Left lung (tissue), 4 donors: ENCODE measurements at regions not wholly inside any gene's neighbourhood (a gene's known extent, or its start where the extent isn't known, plus 50 kb on each side); places are given as distances from the start of the nearest gene placed in this dataset.
A peak's percentile ranks its signal among the peaks of the same experiment; 100 is the strongest.

Source experiments
- ATAC-seq: fragments of 200-7000 bp; cut with Tn5 transposase; one replicate; pipeline ENCODE4 v1.9.1; 2020; ENCODE audit warnings: moderate library complexity
- DNase-seq, 4 donors: peaks; one replicate each; pipeline ENCODE4 v3.0.0-alpha.2; 2013 to 2020
- H3K27ac ChIP-seq, 2 donors: fragments of 200-600 bp; sonication (generic) in 1 of 2; one replicate each; pipeline versions ENCODE4 v1.5.0 to v1.8.0; 2020 to 2021
- H3K27me3 ChIP-seq, 2 donors: fragments of 200-600 bp; sonication (generic) in 1 of 2; one replicate each; pipeline versions ENCODE4 v1.5.0 to v1.8.0; 2020 to 2021
- H3K36me3 ChIP-seq, 2 donors: fragments of 200-600 bp; sonication (generic) in 1 of 2; one replicate each; pipeline versions ENCODE4 v1.5.0 to v1.8.0; 2020 to 2021
- H3K4me1 ChIP-seq, 2 donors: fragments of 200-600 bp; one replicate each; pipeline ENCODE4 v1.8.0; 2021
- H3K4me3 ChIP-seq, 2 donors: fragments of 200-600 bp; sonication (generic) in 1 of 2; one replicate each; pipeline versions ENCODE4 v1.5.0 to v1.8.0; 2020 to 2021; ENCODE audit warnings: mild to moderate bottlenecking in 1 of 2
- H3K9me3 ChIP-seq, 2 donors: fragments of 200-600 bp; sonication (generic) in 1 of 2; one replicate each; pipeline versions ENCODE4 v1.5.0 to v1.8.0; 2020 to 2021
- intact Hi-C, 2 donors: fragments of 100-400 bp; cut with DNase I; formaldehyde crosslinking; loops; one replicate each; pipeline versions ENCODE4 v1.11.2 to v1.14.2; 2022
- TF ChIP-seq, protein P1 (sequence below), 2 donors: fragments of 200-600 bp; sonication (generic) in 1 of 2; IDR thresholded peaks; one replicate each; pipeline versions ENCODE4 v1.5.0 to v1.8.0; 2021; ENCODE audit warnings: antibody characterized with exemption in 2 of 2
- donor health status: DM: no; HTN: yes; CAD: no.
- donor health status: DM: no; HTN: no; CAD: no.

DNA sequence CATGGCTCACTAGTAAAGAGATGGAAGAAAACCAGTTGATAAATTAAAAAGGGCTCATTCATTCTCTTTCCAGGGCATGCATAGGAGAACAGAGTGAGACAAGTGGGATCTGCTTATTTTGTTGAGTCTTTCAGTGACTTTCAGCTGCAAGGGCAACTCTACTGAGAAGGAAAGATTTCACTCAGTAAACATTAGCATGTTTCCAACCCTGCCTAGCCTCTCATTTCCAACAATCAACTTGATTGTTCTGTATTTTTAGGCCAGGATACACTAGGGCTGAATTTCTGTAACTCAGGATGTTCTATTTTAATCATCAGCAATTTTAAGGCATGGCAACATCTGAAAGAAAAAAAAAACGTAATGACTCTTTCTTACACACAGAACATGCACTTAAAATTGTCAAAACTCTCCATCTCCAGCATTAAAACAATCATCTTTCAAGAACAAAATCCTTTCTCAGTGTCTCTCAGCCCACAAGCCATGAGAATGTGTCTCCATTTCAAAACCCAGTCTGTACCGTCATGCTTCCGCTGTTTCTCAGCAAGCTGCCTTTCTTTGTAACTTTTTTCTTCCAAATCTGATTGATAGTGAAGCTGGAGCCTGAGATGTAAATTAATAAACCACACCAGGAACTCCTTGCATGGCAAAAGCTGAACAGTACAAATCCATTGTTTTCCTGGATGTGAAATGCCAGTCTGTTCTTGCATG is 147.2 kb upstream of the KLF14 start:
- H3K36me3 ChIP-seq = peaks cover 0 to 94% of the 10 kb centered on the region in 2 donors
- no peaks in the 10 kb centered on the region for H3K27me3 ChIP-seq
- no peak overlapping the region for H3K4me3 ChIP-seq
- no peak for DNase-seq
- TF ChIP-seq, protein P1, sequence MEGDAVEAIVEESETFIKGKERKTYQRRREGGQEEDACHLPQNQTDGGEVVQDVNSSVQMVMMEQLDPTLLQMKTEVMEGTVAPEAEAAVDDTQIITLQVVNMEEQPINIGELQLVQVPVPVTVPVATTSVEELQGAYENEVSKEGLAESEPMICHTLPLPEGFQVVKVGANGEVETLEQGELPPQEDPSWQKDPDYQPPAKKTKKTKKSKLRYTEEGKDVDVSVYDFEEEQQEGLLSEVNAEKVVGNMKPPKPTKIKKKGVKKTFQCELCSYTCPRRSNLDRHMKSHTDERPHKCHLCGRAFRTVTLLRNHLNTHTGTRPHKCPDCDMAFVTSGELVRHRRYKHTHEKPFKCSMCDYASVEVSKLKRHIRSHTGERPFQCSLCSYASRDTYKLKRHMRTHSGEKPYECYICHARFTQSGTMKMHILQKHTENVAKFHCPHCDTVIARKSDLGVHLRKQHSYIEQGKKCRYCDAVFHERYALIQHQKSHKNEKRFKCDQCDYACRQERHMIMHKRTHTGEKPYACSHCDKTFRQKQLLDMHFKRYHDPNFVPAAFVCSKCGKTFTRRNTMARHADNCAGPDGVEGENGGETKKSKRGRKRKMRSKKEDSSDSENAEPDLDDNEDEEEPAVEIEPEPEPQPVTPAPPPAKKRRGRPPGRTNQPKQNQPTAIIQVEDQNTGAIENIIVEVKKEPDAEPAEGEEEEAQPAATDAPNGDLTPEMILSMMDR (IDR thresholded peaks at IDR 0.05) = no peak
- intact Hi-C loops = no loop called here
- no peaks in the 10 kb centered on the region for H3K9me3 ChIP-seq
- H3K27ac ChIP-seq = peak overlapping the region; percentile 45 to 51
- peak; percentile 12 for ATAC-seq
- H3K4me1 ChIP-seq = peaks cover 9 to 67% of the 10 kb centered on the region in 2 donors

DNA sequence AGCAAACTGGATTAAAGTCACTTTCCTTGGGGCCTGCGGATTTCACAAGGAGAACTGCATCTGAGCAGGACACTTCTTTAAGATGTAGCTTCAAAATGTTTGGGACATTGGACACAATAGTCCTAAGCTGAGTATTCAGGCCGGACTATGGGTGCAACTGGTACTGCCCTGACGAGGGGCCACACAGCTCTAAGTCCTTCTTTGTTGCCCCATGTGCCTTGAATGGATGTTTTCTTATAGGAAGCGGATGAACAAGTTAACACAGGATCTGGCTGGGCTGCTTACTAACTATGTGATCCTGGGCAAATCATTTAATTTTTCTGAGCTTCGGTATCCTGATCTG is 147.8 kb upstream of the KLF14 start:
- H3K4me3 ChIP-seq = no peak overlapping the region
- H3K36me3 ChIP-seq = peaks cover 0 to 94% of the 10 kb centered on the region in 2 donors
- DNase-seq = no peak
- peak overlapping the region in 1 of 2 donors; percentile 45 for H3K27ac ChIP-seq
- H3K9me3 ChIP-seq = no peaks in the 10 kb centered on the region
- intact Hi-C loops = no loop called here
- no peaks in the 10 kb centered on the region for H3K27me3 ChIP-seq
- TF ChIP-seq, protein P1 (IDR thresholded peaks at IDR 0.05) = no peak
- H3K4me1 ChIP-seq = peaks cover 9 to 67% of the 10 kb centered on the region in 2 donors
- ATAC-seq = no peak

DNA sequence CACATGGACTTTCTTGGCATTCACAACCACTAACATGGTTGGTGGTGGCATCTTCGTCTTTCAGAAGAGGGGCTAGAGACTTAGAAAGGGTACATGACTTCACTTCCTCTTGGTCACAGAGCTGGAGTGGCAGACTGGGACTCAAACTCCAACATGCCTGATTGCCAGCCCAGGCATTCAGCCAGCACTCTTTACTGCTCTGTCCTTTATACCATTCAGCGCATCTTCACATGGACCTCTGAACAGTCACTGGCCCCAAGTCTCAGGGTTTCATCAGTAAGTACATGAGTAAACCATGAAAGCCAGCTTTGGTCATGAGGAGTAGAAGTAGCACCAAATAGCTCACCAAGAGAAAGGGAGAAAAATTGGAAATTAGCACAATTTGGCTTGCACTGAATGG is 148.4 kb upstream of the KLF14 start:
- no peak for ATAC-seq
- Histone ChIP-seq H3K27ac (peak overlapping the region in 1 of 2 donors; percentile 45), H3K9me3 (no peaks in the 10 kb centered on the region), H3K36me3 (peaks cover 0 to 88% of the 10 kb centered on the region in 2 donors), H3K27me3 (no peaks in the 10 kb centered on the region), H3K4me3 (no peak overlapping the region), H3K4me1 (peaks cover 13 to 68% of the 10 kb centered on the region in 2 donors)
- intact Hi-C loops = no loop called here
- no peak for DNase-seq
- TF ChIP-seq, protein P1 (IDR thresholded peaks at IDR 0.05) = no peak

DNA sequence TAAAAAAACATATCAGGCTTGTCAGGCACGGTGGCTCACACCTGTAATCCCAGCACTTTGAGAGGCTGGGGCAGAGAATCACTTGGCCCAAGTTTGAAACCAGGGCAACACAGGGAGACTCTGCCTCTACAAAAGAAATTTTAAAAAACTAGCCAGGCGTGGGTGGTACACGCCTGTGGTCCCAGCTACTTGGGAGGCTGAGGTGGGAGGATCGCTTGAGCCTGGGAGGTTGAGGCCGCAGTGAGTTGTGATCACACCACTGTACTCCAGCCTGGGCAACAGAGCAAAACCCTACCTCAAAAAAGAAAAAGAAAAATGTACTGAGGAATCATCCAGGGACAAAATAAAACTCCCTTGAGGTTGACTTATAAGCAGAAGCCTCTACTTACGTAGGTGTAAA is 149.9 kb upstream of the KLF14 start:
- intact Hi-C loops = no loop called here
- ATAC-seq (no peak), DNase-seq (no peak)
- Histone ChIP-seq H3K36me3 (peaks cover 0 to 88% of the 10 kb centered on the region in 2 donors), H3K27ac (peak overlapping the region; percentile 17 to 68), H3K9me3 (no peaks in the 10 kb centered on the region), H3K4me3 (no peak overlapping the region), H3K4me1 (peaks cover 28 to 78% of the 10 kb centered on the region in 2 donors), H3K27me3 (no peaks in the 10 kb centered on the region)
- TF ChIP-seq, protein P1 (IDR thresholded peaks at IDR 0.05) = no peak

DNA sequence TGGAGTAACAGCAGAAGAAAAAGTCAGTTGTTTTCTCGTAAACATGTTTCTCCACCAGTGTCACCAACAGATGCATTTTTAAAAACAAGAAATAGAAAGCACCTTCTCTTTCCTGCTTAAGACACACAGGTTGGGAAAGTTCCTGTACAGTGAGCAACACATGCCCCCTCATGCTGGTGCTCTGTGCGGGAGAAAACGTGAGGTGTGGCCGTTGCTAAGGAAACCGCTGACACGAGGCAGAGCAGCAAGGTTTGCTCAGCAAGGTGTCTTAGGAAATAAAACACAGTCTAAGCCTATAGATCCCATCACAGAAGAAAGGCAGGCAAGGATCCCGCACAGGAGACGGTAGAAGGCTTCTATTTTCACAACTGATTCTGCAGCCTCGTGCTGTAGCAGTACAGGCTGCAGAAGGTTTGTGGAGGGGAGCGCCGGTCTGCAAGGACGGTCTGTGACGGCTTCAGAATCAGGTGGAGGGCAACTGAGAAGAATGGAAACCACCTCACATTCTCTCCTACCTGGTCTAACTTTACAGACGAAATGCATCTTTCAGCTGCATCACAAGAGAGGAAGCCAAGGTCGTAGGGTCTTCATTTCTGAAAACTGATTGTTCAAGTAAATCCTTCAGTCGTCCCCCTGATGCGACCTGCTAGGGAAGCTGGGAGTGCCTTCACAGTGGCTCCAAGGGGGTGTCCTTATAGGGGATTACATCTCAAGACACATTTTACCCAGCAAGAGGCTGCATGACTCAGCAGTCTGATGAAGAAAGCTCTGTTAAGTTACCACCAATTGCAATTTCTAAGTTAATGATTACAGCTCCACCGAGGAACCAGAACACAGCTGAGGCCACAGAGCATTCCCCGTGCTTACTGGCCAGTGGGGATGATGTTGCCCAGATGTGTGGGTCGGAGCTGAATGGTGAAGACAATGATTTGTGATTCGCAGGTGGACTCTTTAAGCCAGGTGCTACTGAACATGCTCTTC is 150.7 kb upstream of the KLF14 start:
- DNase-seq = no peak
- peaks cover 33 to 84% of the 10 kb centered on the region in 2 donors for H3K4me1 ChIP-seq

More for the DNA sequence above, 150.7 kb upstream of the KLF14 start:
- Histone ChIP-seq H3K9me3 (no peaks in the 10 kb centered on the region), H3K36me3 (peaks cover 0 to 88% of the 10 kb centered on the region in 2 donors), H3K27ac (peak overlapping the region; percentile 27 to 68), H3K27me3 (no peaks in the 10 kb centered on the region), H3K4me3 (no peak overlapping the region)
- intact Hi-C loops = no loop called here
- ATAC-seq = peak; percentile 22
- TF ChIP-seq, protein P1 (IDR thresholded peaks at IDR 0.05) = no peak
